ENCODE measurements at regions not wholly inside any gene's neighbourhood (a gene's known extent, or its start where the extent isn't known, plus 50 kb on each side); places are given as distances from the start of the nearest gene placed in this dataset.

GRCh38 chr18:57854726-57855125, 51.6 kb upstream of the ATP8B1 start:
- H3K27me3 Mint-ChIP-seq, result peaks cover 10% of the 10 kb centered on the region
- no peaks in the 10 kb centered on the region for H3K4me1 Mint-ChIP-seq
- DNase-seq, result no peak
- H3K4me3 Mint-ChIP-seq, result no peak overlapping the region
- H3K9me3 Mint-ChIP-seq, result peaks cover 4% of the 10 kb centered on the region
- no peak overlapping the region for H3K27ac Mint-ChIP-seq
- no peaks in the 10 kb centered on the region for H3K36me3 Mint-ChIP-seq

GRCh38 chr18:57853864-57854263, 50.7 kb upstream of the ATP8B1 start:
- H3K36me3 Mint-ChIP-seq, result no peaks in the 10 kb centered on the region
- H3K27me3 Mint-ChIP-seq, result peaks cover 15% of the 10 kb centered on the region
- H3K4me1 Mint-ChIP-seq, result no peaks in the 10 kb centered on the region
- peaks cover 8% of the 10 kb centered on the region for H3K9me3 Mint-ChIP-seq
- H3K4me3 Mint-ChIP-seq, result no peak overlapping the region
- no peak for DNase-seq
- H3K27ac Mint-ChIP-seq, result no peak overlapping the region

- peaks cover 8% of the 10 kb centered on the region for H3K9me3 Mint-ChIP-seq
- H3K27me3 Mint-ChIP-seq, result peaks cover 15% of the 10 kb centered on the region
- no peak overlapping the region for H3K4me3 Mint-ChIP-seq
- no peak overlapping the region for H3K27ac Mint-ChIP-seq
- DNase-seq, result no peak
- no peaks in the 10 kb centered on the region for H3K36me3 Mint-ChIP-seq
- H3K4me1 Mint-ChIP-seq, result no peaks in the 10 kb centered on the region
Measured at GRCh38 chr18:57853133-57853532, 50.0 kb upstream of the ATP8B1 start.
